Parathyroid adenoma (tissue), 2 donors: ENCODE measurements at regions not wholly inside any gene's neighbourhood (a gene's known extent, or its start where the extent isn't known, plus 50 kb on each side); places are given as distances from the start of the nearest gene placed in this dataset.

Experiments used
- H2AFZ ChIP-seq: fragments of 300-600 bp; sonication (generic); one replicate; pipeline ENCODE4 v1.7.0; 2017; ENCODE audit warnings: antibody characterized with exemption, mild to moderate bottlenecking
- H3K27ac ChIP-seq: fragments of 300-600 bp; sonication (generic); one replicate; pipeline ENCODE4 v1.7.0; 2017
- H3K27me3 ChIP-seq: fragments of 300-600 bp; sonication (generic); one replicate; pipeline ENCODE4 v1.7.0; 2017; ENCODE audit warnings: low read length; ENCODE audit not compliant: control insufficient read depth, insufficient read depth
- H3K36me3 ChIP-seq: fragments of 300-600 bp; sonication (generic); one replicate; pipeline ENCODE4 v1.7.0; 2017; ENCODE audit warnings: low read length; ENCODE audit not compliant: control insufficient read depth, insufficient read depth
- H3K4me1 ChIP-seq: fragments of 300-600 bp; sonication (generic); one replicate; pipeline ENCODE4 v1.7.0; 2017; ENCODE audit warnings: control low read depth
- H3K4me2 ChIP-seq: fragments of 300-600 bp; sonication (generic); one replicate; pipeline ENCODE4 v1.7.0; 2017; ENCODE audit warnings: low read length
- H3K4me3 ChIP-seq: fragments of 300-600 bp; sonication (generic); one replicate; pipeline ENCODE4 v1.7.0; 2017; ENCODE audit warnings: low read depth, low read length
- H3K79me2 ChIP-seq: fragments of 300-600 bp; sonication (generic); one replicate; pipeline ENCODE4 v1.7.0; 2017; ENCODE audit warnings: control low read depth
- H3K9ac ChIP-seq: fragments of 300-600 bp; sonication (generic); one replicate; pipeline ENCODE4 v1.7.0; 2017; ENCODE audit warnings: mild to moderate bottlenecking
- H3K9me3 ChIP-seq: fragments of 300-600 bp; sonication (generic); one replicate; pipeline ENCODE4 v1.7.0; 2017; ENCODE audit warnings: low read length; ENCODE audit not compliant: control insufficient read depth
- TF ChIP-seq, protein P1 (sequence below): fragments of 300-600 bp; sonication (generic); IDR thresholded peaks from one replicate; pipeline ENCODE4 v1.7.0; 2017; ENCODE audit warnings: antibody characterized with exemption, mild to moderate bottlenecking
- donor health status: primary hyperparathyroidism.

DNA sequence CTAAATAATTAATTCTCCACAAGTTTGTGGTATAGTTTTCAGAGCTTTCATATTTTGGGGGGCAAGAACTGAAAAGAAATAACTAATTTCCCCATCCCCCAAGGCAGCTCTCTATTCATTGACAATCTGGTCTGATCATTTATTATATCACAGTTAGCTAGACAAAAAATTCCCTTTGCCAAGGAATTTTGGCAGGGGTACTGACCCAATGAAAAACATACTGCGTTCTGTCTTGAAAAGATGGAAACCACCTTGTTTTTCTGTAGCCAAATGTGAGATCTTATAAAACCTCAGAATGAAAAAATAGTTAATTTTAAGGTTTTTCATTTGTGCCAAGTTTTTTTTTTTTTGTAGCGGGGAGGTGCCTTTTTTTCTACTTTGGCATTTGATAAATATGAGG, 1008.9 kb downstream of the EFNA5 start:
- TF ChIP-seq, protein P1, sequence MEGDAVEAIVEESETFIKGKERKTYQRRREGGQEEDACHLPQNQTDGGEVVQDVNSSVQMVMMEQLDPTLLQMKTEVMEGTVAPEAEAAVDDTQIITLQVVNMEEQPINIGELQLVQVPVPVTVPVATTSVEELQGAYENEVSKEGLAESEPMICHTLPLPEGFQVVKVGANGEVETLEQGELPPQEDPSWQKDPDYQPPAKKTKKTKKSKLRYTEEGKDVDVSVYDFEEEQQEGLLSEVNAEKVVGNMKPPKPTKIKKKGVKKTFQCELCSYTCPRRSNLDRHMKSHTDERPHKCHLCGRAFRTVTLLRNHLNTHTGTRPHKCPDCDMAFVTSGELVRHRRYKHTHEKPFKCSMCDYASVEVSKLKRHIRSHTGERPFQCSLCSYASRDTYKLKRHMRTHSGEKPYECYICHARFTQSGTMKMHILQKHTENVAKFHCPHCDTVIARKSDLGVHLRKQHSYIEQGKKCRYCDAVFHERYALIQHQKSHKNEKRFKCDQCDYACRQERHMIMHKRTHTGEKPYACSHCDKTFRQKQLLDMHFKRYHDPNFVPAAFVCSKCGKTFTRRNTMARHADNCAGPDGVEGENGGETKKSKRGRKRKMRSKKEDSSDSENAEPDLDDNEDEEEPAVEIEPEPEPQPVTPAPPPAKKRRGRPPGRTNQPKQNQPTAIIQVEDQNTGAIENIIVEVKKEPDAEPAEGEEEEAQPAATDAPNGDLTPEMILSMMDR: no peak
- Histone ChIP-seq H3K9me3 (no peaks in the 10 kb centered on the region), H3K27me3 (no peaks in the 10 kb centered on the region), H3K4me2 (no peak overlapping the region), H3K27ac (no peak overlapping the region), H3K9ac (no peak overlapping the region), H3K4me3 (no peak overlapping the region), H3K36me3 (no peaks in the 10 kb centered on the region), H3K79me2 (no peaks in the 10 kb centered on the region), H3K4me1 (no peaks in the 10 kb centered on the region), H2AFZ (no peak overlapping the region)

DNA sequence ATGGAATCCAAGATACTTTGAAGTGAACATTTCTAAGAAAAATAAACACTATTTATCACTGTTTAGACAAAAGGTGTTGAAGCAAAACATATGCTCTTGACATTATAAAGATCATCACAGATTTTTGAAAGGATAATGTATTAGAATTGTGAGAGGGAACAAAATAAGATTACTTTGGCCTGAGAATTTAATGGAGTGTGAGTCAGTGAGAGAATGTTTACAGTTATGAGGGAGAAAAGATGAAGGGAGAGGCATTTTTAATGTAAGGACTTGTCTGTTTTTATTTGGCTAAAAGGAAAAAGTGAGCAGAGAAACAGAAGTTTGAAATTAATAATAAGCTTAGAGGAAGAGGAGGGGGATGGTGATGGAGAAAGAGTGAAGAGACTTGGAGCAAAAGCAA, 1010.1 kb downstream of the EFNA5 start:
- H3K79me2 ChIP-seq: no peaks in the 10 kb centered on the region
- no peak overlapping the region for H3K4me2 ChIP-seq
- TF ChIP-seq, protein P1: no peak
- no peaks in the 10 kb centered on the region for H3K4me1 ChIP-seq
- no peak overlapping the region for H3K4me3 ChIP-seq
- H3K9me3 ChIP-seq: no peaks in the 10 kb centered on the region
- H3K27ac ChIP-seq: no peak overlapping the region
- no peak overlapping the region for H2AFZ ChIP-seq
- no peaks in the 10 kb centered on the region for H3K36me3 ChIP-seq
- H3K9ac ChIP-seq: no peak overlapping the region
- H3K27me3 ChIP-seq: no peaks in the 10 kb centered on the region

DNA sequence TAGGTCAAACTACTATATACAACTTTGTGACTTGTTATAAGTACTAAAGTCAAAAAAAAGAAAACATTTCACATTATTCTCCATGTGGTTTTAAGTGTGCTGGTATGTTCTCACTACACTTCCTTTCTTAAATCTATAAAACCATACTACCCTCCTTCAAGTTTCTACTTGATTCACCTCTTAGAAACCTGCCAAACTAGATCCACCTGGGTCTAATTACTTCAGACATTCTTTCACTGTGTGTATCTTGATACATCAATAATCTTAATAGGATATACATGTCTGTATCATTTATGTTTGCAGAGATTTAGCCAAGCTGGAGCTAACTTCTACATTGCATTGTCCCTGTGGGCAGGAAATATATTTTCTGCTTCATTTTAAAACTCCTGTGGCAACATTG, 1012.6 kb downstream of the EFNA5 start:
- peaks cover 3% of the 10 kb centered on the region for H3K9me3 ChIP-seq
- H3K4me2 ChIP-seq: no peak overlapping the region
- no peak overlapping the region for H3K4me3 ChIP-seq
- H3K4me1 ChIP-seq: no peaks in the 10 kb centered on the region
- no peaks in the 10 kb centered on the region for H3K27me3 ChIP-seq
- H3K9ac ChIP-seq: no peak overlapping the region
- H3K36me3 ChIP-seq: no peaks in the 10 kb centered on the region
- H3K79me2 ChIP-seq: no peaks in the 10 kb centered on the region
- no peak overlapping the region for H2AFZ ChIP-seq
- H3K27ac ChIP-seq: no peak overlapping the region
- TF ChIP-seq, protein P1: no peak

DNA sequence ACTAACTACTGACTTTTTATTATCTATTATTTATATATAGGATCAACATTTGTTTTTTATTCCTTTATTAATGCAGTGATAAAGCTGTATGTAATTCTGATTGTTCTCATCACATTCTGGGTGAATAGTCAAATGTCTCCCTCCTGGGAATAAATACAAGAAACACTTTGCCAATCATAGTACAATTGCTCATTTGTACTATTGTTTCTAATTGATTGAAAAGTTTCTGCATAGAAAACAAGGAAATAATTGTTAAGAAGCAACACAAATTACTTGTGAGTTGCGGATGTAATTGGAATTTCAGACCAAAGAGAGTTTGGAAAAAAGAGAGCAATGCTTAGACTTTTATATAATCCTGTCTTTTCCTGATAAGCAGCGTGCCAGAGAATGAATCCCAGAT, 1013.9 kb downstream of the EFNA5 start:
- H3K4me1 ChIP-seq: no peaks in the 10 kb centered on the region
- TF ChIP-seq, protein P1: no peak

DNA sequence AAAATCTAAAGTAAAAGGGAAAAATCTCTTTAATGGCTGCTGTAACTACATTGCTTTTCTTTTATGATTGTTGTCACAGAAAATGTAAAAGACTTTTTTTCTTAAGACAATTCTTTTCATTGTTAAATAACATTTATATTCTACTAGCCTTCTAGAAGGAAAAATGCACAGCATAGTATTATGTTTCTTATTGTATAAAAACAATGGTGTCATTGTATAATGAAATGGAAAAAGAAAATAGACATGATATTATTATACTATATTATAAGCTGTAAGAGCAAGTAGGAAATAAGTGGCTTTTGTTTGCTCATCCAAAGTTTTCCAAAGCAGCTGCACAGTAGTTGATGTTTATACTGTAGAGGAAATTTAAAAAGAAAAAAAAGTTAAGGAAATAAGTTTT, 1021.7 kb downstream of the EFNA5 start:
- H3K36me3 ChIP-seq: no peaks in the 10 kb centered on the region
- H3K9me3 ChIP-seq: no peaks in the 10 kb centered on the region
- no peak overlapping the region for H3K27ac ChIP-seq
- H2AFZ ChIP-seq: no peak overlapping the region
- no peak overlapping the region for H3K4me2 ChIP-seq
- no peaks in the 10 kb centered on the region for H3K27me3 ChIP-seq
- H3K9ac ChIP-seq: no peak overlapping the region
- no peaks in the 10 kb centered on the region for H3K79me2 ChIP-seq
- TF ChIP-seq, protein P1: no peak
- H3K4me1 ChIP-seq: no peaks in the 10 kb centered on the region
- H3K4me3 ChIP-seq: no peak overlapping the region

More for the DNA sequence above, 1013.9 kb downstream of the EFNA5 start:
- Histone ChIP-seq H3K27me3 (no peaks in the 10 kb centered on the region), H3K4me3 (no peak overlapping the region), H2AFZ (no peak overlapping the region), H3K79me2 (no peaks in the 10 kb centered on the region), H3K9ac (no peak overlapping the region), H3K4me2 (no peak overlapping the region), H3K36me3 (no peaks in the 10 kb centered on the region), H3K27ac (no peak overlapping the region), H3K9me3 (peaks cover 3% of the 10 kb centered on the region)
